ENCODE measurements at regions not wholly inside any gene's neighbourhood (a gene's known extent, or its start where the extent isn't known, plus 50 kb on each side); places are given as distances from the start of the nearest gene placed in this dataset.

GRCh38 chr3:102741694-102742093 is 306.9 kb downstream of the ZPLD1 start:
- in situ Hi-C loops (cut with HindIII; ENCODE audit: low sequenced_read_pairs): no loop called here

GRCh38 chr3:102745881-102746280 is 311.1 kb downstream of the ZPLD1 start:
- in situ Hi-C loops (cut with HindIII; ENCODE audit: low sequenced_read_pairs): no loop called here

- in situ Hi-C loops (cut with HindIII; ENCODE audit: low sequenced_read_pairs): no loop called here
Measured at GRCh38 chr3:102747611-102748010, 312.8 kb downstream of the ZPLD1 start.

- in situ Hi-C loops (cut with HindIII; ENCODE audit: low sequenced_read_pairs): no loop called here
Measured at GRCh38 chr3:102748646-102749045, 313.8 kb downstream of the ZPLD1 start.

GRCh38 chr3:102750322-102750721 is 315.5 kb downstream of the ZPLD1 start:
- in situ Hi-C loops (cut with HindIII; ENCODE audit: low sequenced_read_pairs): no loop called here

GRCh38 chr3:102753901-102754300 is 319.1 kb downstream of the ZPLD1 start:
- in situ Hi-C loops (cut with HindIII; ENCODE audit: low sequenced_read_pairs): no loop called here

- in situ Hi-C loops (cut with HindIII; ENCODE audit: low sequenced_read_pairs): no loop called here
Measured at GRCh38 chr3:102756706-102757105, 321.9 kb downstream of the ZPLD1 start.

- in situ Hi-C loops (cut with HindIII; ENCODE audit: low sequenced_read_pairs): no loop called here
Measured at GRCh38 chr3:102757950-102758349, 323.1 kb downstream of the ZPLD1 start.

GRCh38 chr3:102761766-102762165 is 327.0 kb downstream of the ZPLD1 start:
- in situ Hi-C loops (cut with HindIII; ENCODE audit: low sequenced_read_pairs): no loop called here

- in situ Hi-C loops (cut with HindIII; ENCODE audit: low sequenced_read_pairs): no loop called here
Measured at GRCh38 chr3:102790747-102791325, 356.0 kb downstream of the ZPLD1 start.

GRCh38 chr3:102791641-102792589 is 357.1 kb downstream of the ZPLD1 start:
- in situ Hi-C loops (cut with HindIII; ENCODE audit: low sequenced_read_pairs): no loop called here

- in situ Hi-C loops (cut with HindIII; ENCODE audit: low sequenced_read_pairs): no loop called here
Measured at GRCh38 chr3:102796804-102797203, 362.0 kb downstream of the ZPLD1 start.

GRCh38 chr3:102802819-102803420 is 368.1 kb downstream of the ZPLD1 start:
- in situ Hi-C loops (cut with HindIII; ENCODE audit: low sequenced_read_pairs): no loop called here

- in situ Hi-C loops (cut with HindIII; ENCODE audit: low sequenced_read_pairs): no loop called here
Measured at GRCh38 chr3:102810937-102811336, 376.1 kb downstream of the ZPLD1 start.

GRCh38 chr3:102826636-102827035 is 391.8 kb downstream of the ZPLD1 start:
- in situ Hi-C loops (cut with HindIII; ENCODE audit: low sequenced_read_pairs): no loop called here

GRCh38 chr3:102827386-102827785 is 392.6 kb downstream of the ZPLD1 start:
- in situ Hi-C loops (cut with HindIII; ENCODE audit: low sequenced_read_pairs): no loop called here

- in situ Hi-C loops (cut with HindIII; ENCODE audit: low sequenced_read_pairs): no loop called here
Measured at GRCh38 chr3:102830415-102830814, 395.6 kb downstream of the ZPLD1 start.

- in situ Hi-C loops (cut with HindIII; ENCODE audit: low sequenced_read_pairs): no loop called here
Measured at GRCh38 chr3:102841866-102842265, 407.1 kb downstream of the ZPLD1 start.

- in situ Hi-C loops (cut with HindIII; ENCODE audit: low sequenced_read_pairs): no loop called here
Measured at GRCh38 chr3:102866845-102867244, 432.0 kb downstream of the ZPLD1 start.

- in situ Hi-C loops (cut with HindIII; ENCODE audit: low sequenced_read_pairs): no loop called here
Measured at GRCh38 chr3:102883515-102883914, 448.7 kb downstream of the ZPLD1 start.

- in situ Hi-C loops (cut with HindIII; ENCODE audit: low sequenced_read_pairs): no loop called here
Measured at GRCh38 chr3:102885289-102885688, 450.5 kb downstream of the ZPLD1 start.

GRCh38 chr3:102887431-102887830 is 452.6 kb downstream of the ZPLD1 start:
- in situ Hi-C loops (cut with HindIII; ENCODE audit: low sequenced_read_pairs): no loop called here

All from endothelial cell of hepatic sinusoid (primary cell).